ENCODE measurements at regions not wholly inside any gene's neighbourhood (a gene's known extent, or its start where the extent isn't known, plus 50 kb on each side); places are given as distances from the start of the nearest gene placed in this dataset.
A peak's percentile ranks its signal among the peaks of the same experiment; 100 is the strongest.

DNA sequence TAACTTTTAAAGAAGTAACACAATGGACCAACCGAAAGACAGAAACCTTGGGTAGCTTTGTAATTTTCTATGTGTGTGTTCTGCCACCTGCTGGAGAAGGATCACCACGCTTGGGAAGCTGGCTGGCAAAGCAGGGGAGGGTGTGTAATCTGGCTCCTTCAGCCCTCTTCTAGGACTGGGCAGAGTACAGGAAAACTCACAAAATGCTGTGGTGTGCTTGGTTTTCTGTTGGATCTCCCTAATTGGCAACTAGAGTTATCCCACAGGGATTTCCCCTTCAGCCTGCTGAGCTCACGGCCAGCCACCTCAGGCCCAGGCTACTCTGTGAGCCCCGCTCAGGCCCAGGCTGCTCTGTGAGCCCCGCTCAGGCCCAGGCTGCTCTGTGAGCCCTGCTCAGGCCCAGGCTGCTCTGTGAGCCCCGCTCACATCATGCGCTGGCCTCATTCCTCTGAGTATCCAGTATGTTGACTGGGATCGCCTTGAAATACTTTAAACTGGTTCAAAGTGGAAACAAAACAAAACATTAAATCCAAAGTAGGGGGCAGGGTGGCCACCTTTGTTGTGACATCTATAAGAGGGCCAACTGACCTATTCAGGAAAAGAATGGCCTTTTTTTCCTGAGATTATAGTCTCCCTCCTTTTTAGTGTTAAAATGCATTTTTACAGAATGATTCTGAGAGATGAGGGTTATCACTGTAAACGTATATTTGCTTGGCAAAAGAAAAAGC lies 52.0 kb upstream of the RNU6-8 start:
- H3K4me1 Mint-ChIP-seq, result peaks cover 31% of the 10 kb centered on the region
- H2AFZ ChIP-seq (replicated peaks), result peak overlapping the region; percentile 75
- no peaks in the 10 kb centered on the region for H3K36me3 ChIP-seq
- H3K27ac Mint-ChIP-seq, result peak overlapping the region; percentile 27
- no peaks in the 10 kb centered on the region for H3K27me3 ChIP-seq
- peaks cover 16% of the 10 kb centered on the region for H3F3A ChIP-seq (ENCODE audit: low read depth)
- no peak overlapping the region for H3K9ac ChIP-seq
- H3K4me1 ChIP-seq, result peaks cover 10% of the 10 kb centered on the region
- H3K9me3 Mint-ChIP-seq, result no peaks in the 10 kb centered on the region
- no peak overlapping the region for H3K4me3 Mint-ChIP-seq
- no peaks in the 10 kb centered on the region for H4K20me1 ChIP-seq (ENCODE audit: low read depth)
- H3K9me3 ChIP-seq (ENCODE audit: low read depth), result no peaks in the 10 kb centered on the region
- peak; percentile 87 for DNase-seq (ENCODE audit: low spot score)
- H3K36me3 Mint-ChIP-seq, result no peaks in the 10 kb centered on the region
- no peak overlapping the region for H3K4me3 ChIP-seq
- no peak for TF ChIP-seq EZH2 (IDR thresholded peaks at IDR 0.05)
- TF ChIP-seq CTCF (IDR thresholded peaks at IDR 0.05), result peak; percentile 80
- TF ChIP-seq EZH2phosphoT487 (IDR thresholded peaks at IDR 0.05), result no peak
- no peak overlapping the region for H3K4me2 ChIP-seq
- H3K27me3 Mint-ChIP-seq (ENCODE audit: insufficient read depth, low read depth), result no peaks in the 10 kb centered on the region
- H3K79me2 ChIP-seq (ENCODE audit: low read depth), result no peaks in the 10 kb centered on the region
- H3K27ac ChIP-seq, result peak overlapping the region; percentile 56

DNA sequence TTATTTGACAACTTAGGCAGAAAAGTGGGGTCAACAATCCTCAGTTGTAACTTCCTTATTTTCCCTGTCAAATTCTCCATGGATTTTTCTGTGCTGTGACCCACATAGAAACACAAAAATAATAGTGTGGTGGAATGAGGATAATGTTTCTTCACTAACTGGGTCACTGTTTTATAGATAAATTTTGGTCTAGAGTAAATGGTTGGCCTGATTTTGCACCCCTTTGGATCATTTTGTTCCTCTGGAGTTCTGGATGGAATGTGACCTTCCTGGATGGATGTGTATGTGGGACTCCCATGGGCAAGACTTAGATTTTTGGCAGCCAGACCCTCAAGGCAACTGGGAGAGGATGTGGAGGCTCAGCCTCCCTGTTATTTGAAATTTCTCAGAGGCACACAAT lies 52.7 kb upstream of the RNU6-8 start:
- Histone ChIP-seq H2AFZ (replicated peaks) (peak overlapping the region; percentile 58), H3K4me1 (peaks cover 10% of the 10 kb centered on the region), H3K9ac (no peak overlapping the region), H3K9me3 (ENCODE audit: low read depth) (no peaks in the 10 kb centered on the region), H3K27ac (peak overlapping the region; percentile 56), H3K4me2 (no peak overlapping the region), H3K79me2 (ENCODE audit: low read depth) (no peaks in the 10 kb centered on the region), H3K36me3 (no peaks in the 10 kb centered on the region), H3K27me3 (no peaks in the 10 kb centered on the region), H4K20me1 (ENCODE audit: low read depth) (no peaks in the 10 kb centered on the region), H3F3A (ENCODE audit: low read depth) (peaks cover 16% of the 10 kb centered on the region), H3K4me3 (no peak overlapping the region)
- no peak overlapping the region for H3K4me3 Mint-ChIP-seq
- H3K36me3 Mint-ChIP-seq, result no peaks in the 10 kb centered on the region
- peak overlapping the region; percentile 78 for H3K27ac Mint-ChIP-seq
- no peak for DNase-seq (ENCODE audit: low spot score)
- peaks cover 32% of the 10 kb centered on the region for H3K4me1 Mint-ChIP-seq
- H3K9me3 Mint-ChIP-seq, result no peaks in the 10 kb centered on the region
- H3K27me3 Mint-ChIP-seq (ENCODE audit: insufficient read depth, low read depth), result no peaks in the 10 kb centered on the region
- TF ChIP-seq EZH2 (IDR thresholded peaks at IDR 0.05) (no peak), EZH2phosphoT487 (IDR thresholded peaks at IDR 0.05) (no peak), CTCF (IDR thresholded peaks at IDR 0.05) (no peak)

DNA sequence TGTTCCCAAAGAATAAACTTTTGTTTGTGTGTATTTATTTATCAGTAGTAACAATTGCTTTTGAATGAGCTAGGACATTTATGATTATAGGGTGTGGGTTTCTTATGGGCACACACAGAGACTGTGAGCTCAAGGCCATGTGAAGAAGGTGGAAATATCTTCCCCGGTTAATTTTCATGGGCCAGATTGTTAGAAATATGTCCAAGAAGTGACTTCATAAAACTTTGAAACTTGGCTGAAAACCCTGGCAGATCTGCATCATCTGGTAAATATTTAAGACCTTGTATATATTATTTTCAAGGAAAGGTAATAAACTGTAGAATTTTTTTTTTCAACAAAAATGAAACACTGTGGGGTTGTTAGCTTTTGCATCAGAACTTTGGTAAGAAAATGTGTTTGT lies 53.5 kb upstream of the RNU6-8 start:
- H3K27me3 ChIP-seq, result no peaks in the 10 kb centered on the region
- Mint-ChIP-seq H3K27me3 (ENCODE audit: insufficient read depth, low read depth) (no peaks in the 10 kb centered on the region), H3K27ac (no peak overlapping the region)

More for the DNA sequence above, 53.5 kb upstream of the RNU6-8 start:
- no peak overlapping the region for H3K4me3 ChIP-seq
- Mint-ChIP-seq H3K36me3 (no peaks in the 10 kb centered on the region), H3K9me3 (no peaks in the 10 kb centered on the region), H3K4me3 (no peak overlapping the region), H3K4me1 (peaks cover 30% of the 10 kb centered on the region)
- H3K79me2 ChIP-seq (ENCODE audit: low read depth), result no peaks in the 10 kb centered on the region
- H3K4me1 ChIP-seq, result peaks cover 10% of the 10 kb centered on the region
- H3F3A ChIP-seq (ENCODE audit: low read depth), result peaks cover 16% of the 10 kb centered on the region
- no peaks in the 10 kb centered on the region for H4K20me1 ChIP-seq (ENCODE audit: low read depth)
- no peak for TF ChIP-seq EZH2 (IDR thresholded peaks at IDR 0.05)
- no peak for TF ChIP-seq CTCF (IDR thresholded peaks at IDR 0.05)
- TF ChIP-seq EZH2phosphoT487 (IDR thresholded peaks at IDR 0.05), result no peak
- no peak overlapping the region for H3K27ac ChIP-seq
- no peak overlapping the region for H3K4me2 ChIP-seq
- H3K9ac ChIP-seq, result no peak overlapping the region
- no peak for DNase-seq (ENCODE audit: low spot score)
- no peak overlapping the region for H2AFZ ChIP-seq (replicated peaks)
- no peaks in the 10 kb centered on the region for H3K36me3 ChIP-seq
- no peaks in the 10 kb centered on the region for H3K9me3 ChIP-seq (ENCODE audit: low read depth)

Data from neural progenitor cell (in vitro differentiated cells).